ENCODE measurements at regions not wholly inside any gene's neighbourhood (a gene's known extent, or its start where the extent isn't known, plus 50 kb on each side); places are given as distances from the start of the nearest gene placed in this dataset.

DNA sequence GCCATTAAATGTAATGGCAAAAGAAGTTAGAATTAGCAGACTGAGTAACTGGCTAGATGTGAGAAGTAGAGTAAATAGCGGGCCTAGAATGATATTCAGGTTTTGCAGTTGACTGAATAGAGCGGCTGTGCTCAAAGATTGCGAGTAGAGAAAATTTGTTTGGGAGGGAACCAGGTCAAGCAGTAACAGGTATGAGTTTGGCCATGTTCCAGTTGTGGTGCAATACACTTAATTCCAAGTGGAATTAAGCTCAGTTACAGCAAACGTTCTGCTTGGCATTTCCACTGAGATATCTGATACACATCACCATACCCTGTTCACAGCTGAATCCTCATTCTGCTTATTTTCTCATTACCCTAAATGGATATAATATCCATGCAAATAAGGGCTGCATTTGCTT lies 1382.9 kb downstream of the MRPL39 start:
- Histone ChIP-seq H4K20me1 (replicated peaks; ENCODE audit: control insufficient read depth, extremely low read depth, insufficient read depth, low read length) (no peaks in the 10 kb centered on the region), H3K27ac (ENCODE audit: insufficient read depth, low read depth, low read length) (no peak overlapping the region), H3K79me2 (ENCODE audit: control insufficient read depth, insufficient read depth, low read length) (no peaks in the 10 kb centered on the region), H3K36me3 (ENCODE audit: control insufficient read depth in 2 of 2, extremely low read depth in 1 of 2, insufficient read depth in 2 of 2, low read length in 2 of 2) (no peaks in the 10 kb centered on the region), H3K4me2 (ENCODE audit: insufficient read depth, low read length) (no peak overlapping the region), H3K9me1 (replicated peaks; ENCODE audit: control insufficient read depth, extremely low read depth, insufficient read depth, low read length) (no peaks in the 10 kb centered on the region), H3K9me3 (replicated peaks; ENCODE audit: control insufficient read depth, insufficient read depth, low read length) (no peaks in the 10 kb centered on the region), H3K9ac (replicated peaks; ENCODE audit: extremely low read depth, insufficient read depth, low read length) (no peak overlapping the region), H3K4me3 (replicated peaks in 1 of 3; ENCODE audit: insufficient read depth in 1 of 3, low read depth in 1 of 3, low read length in 3 of 3) (no peak overlapping the region), H3K4me1 (ENCODE audit: control insufficient read depth, extremely low read depth, insufficient read depth, low read length) (no peaks in the 10 kb centered on the region), H3K27me3 (ENCODE audit: control insufficient read depth in 2 of 2, insufficient read depth in 2 of 2, low read length in 2 of 2) (no peaks in the 10 kb centered on the region), H2AFZ (ENCODE audit: low read depth, low read length) (no peak overlapping the region)
- no peak for TF ChIP-seq POLR2AphosphoS5 (IDR thresholded peaks at IDR 0.05; ENCODE audit: insufficient read depth, low read depth, low read length)
- TF ChIP-seq, protein P1, sequence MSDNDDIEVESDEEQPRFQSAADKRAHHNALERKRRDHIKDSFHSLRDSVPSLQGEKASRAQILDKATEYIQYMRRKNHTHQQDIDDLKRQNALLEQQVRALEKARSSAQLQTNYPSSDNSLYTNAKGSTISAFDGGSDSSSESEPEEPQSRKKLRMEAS (IDR thresholded peaks at IDR 0.05; ENCODE audit: insufficient read depth, insufficient read length): no peak
- TF ChIP-seq EZH2 (IDR thresholded peaks at IDR 0.05; ENCODE audit: borderline replicate concordance, low read depth, low read length, severe bottlenecking): no peak
- TF ChIP-seq JUN (IDR thresholded peaks at IDR 0.05; ENCODE audit: borderline replicate concordance, insufficient read depth, insufficient read length, low read depth): no peak
- no peak for TF ChIP-seq GATA2 (IDR thresholded peaks at IDR 0.05; ENCODE audit: insufficient read depth, insufficient read length, low read depth, low read length)
- TF ChIP-seq POLR2A (IDR thresholded peaks at IDR 0.05; ENCODE audit: low read depth, low read length): no peak
- no peak for TF ChIP-seq MYC (IDR thresholded peaks at IDR 0.05; ENCODE audit: low read depth, low read length)
- TF ChIP-seq, protein P2, sequence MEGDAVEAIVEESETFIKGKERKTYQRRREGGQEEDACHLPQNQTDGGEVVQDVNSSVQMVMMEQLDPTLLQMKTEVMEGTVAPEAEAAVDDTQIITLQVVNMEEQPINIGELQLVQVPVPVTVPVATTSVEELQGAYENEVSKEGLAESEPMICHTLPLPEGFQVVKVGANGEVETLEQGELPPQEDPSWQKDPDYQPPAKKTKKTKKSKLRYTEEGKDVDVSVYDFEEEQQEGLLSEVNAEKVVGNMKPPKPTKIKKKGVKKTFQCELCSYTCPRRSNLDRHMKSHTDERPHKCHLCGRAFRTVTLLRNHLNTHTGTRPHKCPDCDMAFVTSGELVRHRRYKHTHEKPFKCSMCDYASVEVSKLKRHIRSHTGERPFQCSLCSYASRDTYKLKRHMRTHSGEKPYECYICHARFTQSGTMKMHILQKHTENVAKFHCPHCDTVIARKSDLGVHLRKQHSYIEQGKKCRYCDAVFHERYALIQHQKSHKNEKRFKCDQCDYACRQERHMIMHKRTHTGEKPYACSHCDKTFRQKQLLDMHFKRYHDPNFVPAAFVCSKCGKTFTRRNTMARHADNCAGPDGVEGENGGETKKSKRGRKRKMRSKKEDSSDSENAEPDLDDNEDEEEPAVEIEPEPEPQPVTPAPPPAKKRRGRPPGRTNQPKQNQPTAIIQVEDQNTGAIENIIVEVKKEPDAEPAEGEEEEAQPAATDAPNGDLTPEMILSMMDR (IDR thresholded peaks at IDR 0.05; ENCODE audit: extremely low read depth in 1 of 2, insufficient read depth in 1 of 2, low read depth in 1 of 2, low read length in 2 of 2): no peak
- TF ChIP-seq FOS (IDR thresholded peaks at IDR 0.05; ENCODE audit: borderline replicate concordance, insufficient read depth, low read length): no peak
- POLR2A ChIA-PET: no interaction called here
- dilution Hi-C loops (cut with MboI; ENCODE audit: extremely low pct_ligation_motif_present, low sequenced_read_pairs): no loop called here
- DNase-seq (ENCODE audit: low read depth, low spot score) (no peak), FAIRE-seq (no peak)
- no TSS peak for BruUV-seq (replicated peaks)
- intact Hi-C loops (cut with micrococcal nuclease): no loop called here
- CTCF ChIA-PET: no interaction called here

Measured in endothelial cell of umbilical vein (primary cell).